Fibroblast of mammary gland (primary cell): ENCODE measurements at regions not wholly inside any gene's neighbourhood (a gene's known extent, or its start where the extent isn't known, plus 50 kb on each side); places are given as distances from the start of the nearest gene placed in this dataset.

Experiments
- DNase-seq: peaks from one replicate; pipeline ENCODE4 v3.0.0-alpha.2; 2010; ENCODE audit warnings: low read depth
- H3K4me3 ChIP-seq: 2 replicates; pipeline ENCODE4 v1.5.1; 2011; ENCODE audit warnings: low read depth, mild to moderate bottlenecking, low read length, moderate library complexity; ENCODE audit not compliant: control insufficient read depth
- TF ChIP-seq, protein P1 (sequence below): conservative IDR thresholded peaks from 2 replicates; pipeline ENCODE4 v1.5.1; 2011; ENCODE audit warnings: low read depth, low read length, inconsistent platforms; ENCODE audit not compliant: control insufficient read depth, insufficient read depth

DNA sequence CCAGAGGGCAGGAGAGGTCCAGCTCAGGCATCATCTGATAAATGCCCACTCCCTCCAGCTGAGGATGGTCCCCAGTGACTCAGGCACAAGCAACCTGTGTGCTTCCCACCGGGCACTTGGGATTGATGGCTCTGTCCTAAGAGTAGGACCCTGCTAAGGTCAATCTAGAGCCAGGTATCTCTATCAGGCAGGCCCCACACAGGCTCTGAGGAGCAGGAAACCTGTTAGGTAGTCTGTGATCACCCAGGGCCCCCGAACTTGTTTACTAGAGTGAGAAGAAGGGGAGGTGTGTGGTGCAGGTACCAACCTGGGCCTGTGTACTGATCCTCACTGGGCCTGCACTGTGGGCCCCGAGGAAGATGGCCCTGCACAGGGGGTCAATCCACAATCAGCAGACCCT lies 119.6 kb upstream of the FSTL4 start:
- no peak for DNase-seq
- no peak overlapping the region for H3K4me3 ChIP-seq
- TF ChIP-seq, protein P1, sequence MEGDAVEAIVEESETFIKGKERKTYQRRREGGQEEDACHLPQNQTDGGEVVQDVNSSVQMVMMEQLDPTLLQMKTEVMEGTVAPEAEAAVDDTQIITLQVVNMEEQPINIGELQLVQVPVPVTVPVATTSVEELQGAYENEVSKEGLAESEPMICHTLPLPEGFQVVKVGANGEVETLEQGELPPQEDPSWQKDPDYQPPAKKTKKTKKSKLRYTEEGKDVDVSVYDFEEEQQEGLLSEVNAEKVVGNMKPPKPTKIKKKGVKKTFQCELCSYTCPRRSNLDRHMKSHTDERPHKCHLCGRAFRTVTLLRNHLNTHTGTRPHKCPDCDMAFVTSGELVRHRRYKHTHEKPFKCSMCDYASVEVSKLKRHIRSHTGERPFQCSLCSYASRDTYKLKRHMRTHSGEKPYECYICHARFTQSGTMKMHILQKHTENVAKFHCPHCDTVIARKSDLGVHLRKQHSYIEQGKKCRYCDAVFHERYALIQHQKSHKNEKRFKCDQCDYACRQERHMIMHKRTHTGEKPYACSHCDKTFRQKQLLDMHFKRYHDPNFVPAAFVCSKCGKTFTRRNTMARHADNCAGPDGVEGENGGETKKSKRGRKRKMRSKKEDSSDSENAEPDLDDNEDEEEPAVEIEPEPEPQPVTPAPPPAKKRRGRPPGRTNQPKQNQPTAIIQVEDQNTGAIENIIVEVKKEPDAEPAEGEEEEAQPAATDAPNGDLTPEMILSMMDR = no peak

GRCh38 chr5:133730866-133731265 lies 118.5 kb upstream of the FSTL4 start:
- TF ChIP-seq, protein P1 = no peak
- H3K4me3 ChIP-seq = no peak overlapping the region
- DNase-seq = no peak

DNA sequence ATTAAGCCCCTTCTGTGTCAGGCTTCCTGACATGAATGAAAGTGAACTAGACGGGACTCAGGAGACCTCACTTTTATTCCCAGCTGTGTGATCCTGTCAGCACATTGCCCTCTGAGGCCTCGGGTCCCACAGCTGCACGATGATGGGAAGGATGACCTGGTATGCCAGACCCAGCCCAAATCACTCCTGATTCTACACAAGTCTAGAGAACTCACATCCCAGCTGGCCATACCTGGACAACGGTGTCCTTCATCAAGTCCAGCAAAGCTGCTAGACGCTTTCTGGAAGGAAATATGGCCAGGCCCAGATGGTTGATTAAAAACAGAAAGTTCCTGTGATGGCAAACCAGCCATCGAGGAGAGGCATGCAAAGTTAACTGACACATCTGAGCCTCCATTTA lies 118.0 kb upstream of the FSTL4 start:
- no peak for DNase-seq
- TF ChIP-seq, protein P1 = no peak
- H3K4me3 ChIP-seq = no peak overlapping the region

DNA sequence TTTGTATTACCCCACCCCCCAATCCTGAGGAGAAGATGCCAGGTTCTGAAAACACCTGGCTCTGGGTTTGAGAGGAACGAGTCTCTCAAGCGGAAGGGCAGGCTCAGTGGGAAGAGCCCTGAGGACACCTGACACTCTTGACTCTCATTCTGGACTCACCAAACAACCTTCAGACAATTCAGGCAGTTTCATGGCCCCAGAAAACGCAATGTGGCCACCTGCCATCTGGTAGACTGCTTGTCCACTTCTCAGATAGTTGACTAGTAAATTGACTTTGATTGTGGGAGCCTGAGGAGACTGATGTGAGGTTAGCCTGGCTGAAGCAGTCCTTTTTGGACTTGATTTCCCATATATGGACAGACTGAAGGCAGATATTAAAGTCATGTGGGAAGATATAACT lies 117.5 kb upstream of the FSTL4 start:
- H3K4me3 ChIP-seq = no peak overlapping the region
- DNase-seq = no peak
- TF ChIP-seq, protein P1 = no peak

GRCh38 chr5:133728475-133728874 lies 116.1 kb upstream of the FSTL4 start:
- no peak overlapping the region for H3K4me3 ChIP-seq
- no peak for DNase-seq
- TF ChIP-seq, protein P1 = no peak

GRCh38 chr5:133727636-133728035 lies 115.3 kb upstream of the FSTL4 start:
- TF ChIP-seq, protein P1 = no peak
- DNase-seq = no peak
- H3K4me3 ChIP-seq = no peak overlapping the region

GRCh38 chr5:133723651-133724366 lies 111.5 kb upstream of the FSTL4 start:
- TF ChIP-seq, protein P1 = no peak

More at GRCh38 chr5:133723651-133724366, 111.5 kb upstream of the FSTL4 start:
- no peak for DNase-seq
- H3K4me3 ChIP-seq = no peak overlapping the region
